GM12878 (cell line): ENCODE measurements at regions not wholly inside any gene's neighbourhood (a gene's known extent, or its start where the extent isn't known, plus 50 kb on each side); places are given as distances from the start of the nearest gene placed in this dataset.

Experiments used
- CTCF ChIP-seq, 3 experiments: IDR thresholded peaks in 2 of 3; conservative IDR thresholded peaks in 1 of 3; 2 replicates each; pipeline ENCODE4 v1.5.1; 2011; ENCODE audit warnings: low read depth in 3 of 3, low read length in 3 of 3, mild to moderate bottlenecking in 3 of 3, control low read depth in 2 of 3, moderate library complexity in 2 of 3, inconsistent platforms in 1 of 3, mixed read lengths in 1 of 3; ENCODE audit not compliant: control insufficient read depth in 2 of 3, insufficient read depth in 1 of 3; ENCODE audit errors: extremely low read depth in 1 of 3
- POLR2AphosphoS5 ChIP-seq: IDR thresholded peaks from 2 replicates; pipeline ENCODE4 v1.6.1; 2011; ENCODE audit warnings: mild to moderate bottlenecking, low read length, inconsistent platforms

GRCh38 chr20:24203526-24204183, 215.1 kb upstream of the GGTLC1 start:
- TF ChIP-seq POLR2AphosphoS5 (no peak), CTCF (IDR thresholded peaks at IDR 0.05 in 2 of 3, conservative IDR thresholded peaks at IDR 0.05 in 1 of 3; ENCODE audit: control insufficient read depth in 2 of 3, extremely low read depth in 1 of 3, insufficient read depth in 1 of 3, low read depth in 3 of 3, low read length in 3 of 3) (no peak)
